ENCODE measurements at regions not wholly inside any gene's neighbourhood (a gene's known extent, or its start where the extent isn't known, plus 50 kb on each side); places are given as distances from the start of the nearest gene placed in this dataset.

DNA sequence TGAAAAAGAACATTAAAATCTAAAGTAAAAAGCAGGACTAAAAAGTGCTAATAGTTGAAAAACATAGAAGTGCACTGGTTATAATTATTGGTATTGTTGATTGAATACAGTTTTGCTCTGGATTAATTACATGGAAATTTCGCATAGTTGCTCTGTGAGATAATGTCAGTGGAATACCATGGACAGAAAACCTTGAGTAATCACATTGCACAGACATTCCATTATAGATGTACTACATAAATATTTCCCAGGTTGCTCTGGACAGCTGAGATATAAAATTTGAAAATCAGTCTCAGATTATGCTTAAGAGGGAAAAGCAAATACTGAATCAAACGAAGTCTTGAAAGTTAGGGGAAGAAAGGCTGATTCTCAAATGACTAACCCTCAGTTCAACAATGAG lies 439.3 kb upstream of the FLRT2 start:
- TF ChIP-seq EP300 (IDR thresholded peaks at IDR 0.05; ENCODE audit: low read depth) (no peak), POLR2AphosphoS5 (IDR thresholded peaks at IDR 0.05) (no peak), POLR2A (IDR thresholded peaks at IDR 0.05) (no peak), CTCF (IDR thresholded peaks at IDR 0.05) (no peak)
- no peak overlapping the region for H3K4me3 ChIP-seq
- no peaks in the 10 kb centered on the region for H3K27me3 ChIP-seq
- H3K9me3 ChIP-seq, result no peaks in the 10 kb centered on the region
- no peak for DNase-seq
- no peaks in the 10 kb centered on the region for H3K4me1 ChIP-seq
- WGBS, 2 donors (ENCODE audit: low coverage in 1 of 2), result 61 to 66% methylated on average over 2 of the region's 2 CpGs
- in situ Hi-C loops (cut with MboI; ENCODE audit: low pct_ligation_motif_present in 1 of 4, low pct_unique_long_range_greater_than_20kb in 1 of 4, low sequenced_read_pairs in 3 of 4), result no loop called here
- intact Hi-C loops (cut with DNase I; ENCODE audit: low total_unique reads), result no loop called here
- H3K36me3 ChIP-seq, result no peaks in the 10 kb centered on the region
- no peak overlapping the region for H3K27ac ChIP-seq

DNA sequence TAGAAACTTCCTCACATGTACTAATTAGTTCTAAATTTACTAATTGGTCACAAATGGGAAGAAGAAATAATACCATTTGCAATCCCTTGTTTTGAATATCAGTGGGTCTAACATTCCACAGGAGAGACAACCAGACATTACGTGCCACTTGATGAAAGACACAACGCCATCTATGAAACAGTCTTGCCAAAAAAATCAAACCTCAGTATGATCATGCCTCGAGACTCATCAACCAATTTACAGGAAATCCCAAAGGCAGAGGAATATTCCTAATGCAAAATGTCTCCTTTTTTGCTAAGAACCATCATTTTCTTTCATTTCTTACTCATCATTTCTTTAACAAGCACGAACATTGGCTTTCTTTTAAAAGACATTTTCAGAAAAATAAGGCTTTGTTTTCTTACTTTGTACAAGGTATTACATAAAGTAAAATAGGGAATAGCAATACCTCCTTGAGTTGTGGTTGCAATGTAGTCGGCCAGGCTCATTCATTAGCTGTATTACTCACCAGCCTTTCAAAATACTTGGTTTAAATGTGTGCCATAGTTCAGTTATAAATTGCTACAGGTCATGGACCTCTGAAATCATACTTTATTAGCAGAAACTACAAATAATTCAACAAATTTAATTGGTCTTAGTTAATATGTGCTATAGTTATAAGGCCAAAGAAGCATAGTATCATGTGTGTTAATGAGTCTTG lies 436.2 kb upstream of the FLRT2 start:
- WGBS, 2 donors (ENCODE audit: low coverage in 1 of 2), result 71 to 76% methylated on average over 5 of the region's 5 CpGs

DNA sequence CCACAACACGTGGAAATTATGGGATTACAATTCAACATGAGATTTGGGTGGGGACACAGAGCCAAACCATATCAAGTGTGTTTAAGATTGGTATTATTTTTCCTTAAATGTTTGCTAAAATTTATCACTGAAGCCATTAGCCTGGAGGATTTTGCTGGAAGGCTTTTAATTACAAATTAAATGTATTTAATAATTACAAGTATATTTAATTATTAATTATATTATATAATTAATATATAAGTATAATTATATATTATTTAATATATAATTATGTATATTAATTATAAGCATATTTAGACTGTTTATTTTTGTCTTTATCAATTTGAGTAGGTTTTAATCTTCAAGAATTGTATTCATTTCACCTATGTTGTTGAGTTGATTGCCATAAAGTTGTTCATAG lies 427.4 kb upstream of the FLRT2 start:
- Histone ChIP-seq H3K27ac (no peak overlapping the region), H3K4me1 (no peaks in the 10 kb centered on the region), H3K27me3 (no peaks in the 10 kb centered on the region), H3K4me3 (no peak overlapping the region), H3K9me3 (no peaks in the 10 kb centered on the region), H3K36me3 (no peaks in the 10 kb centered on the region)
- TF ChIP-seq EP300 (IDR thresholded peaks at IDR 0.05; ENCODE audit: low read depth) (no peak), POLR2A (IDR thresholded peaks at IDR 0.05) (no peak), POLR2AphosphoS5 (IDR thresholded peaks at IDR 0.05) (no peak), CTCF (IDR thresholded peaks at IDR 0.05) (no peak)
- intact Hi-C loops (cut with DNase I; ENCODE audit: low total_unique reads), result no loop called here
- 46 to 59% methylated on average over 1 of the region's 1 CpG for WGBS, 2 donors (ENCODE audit: low coverage in 1 of 2)
- no peak for DNase-seq
- in situ Hi-C loops (cut with MboI; ENCODE audit: low pct_ligation_motif_present in 1 of 4, low pct_unique_long_range_greater_than_20kb in 1 of 4, low sequenced_read_pairs in 3 of 4), result no loop called here

More for the DNA sequence above, 436.2 kb upstream of the FLRT2 start:
- Histone ChIP-seq H3K4me1 (no peaks in the 10 kb centered on the region), H3K27ac (no peak overlapping the region), H3K36me3 (no peaks in the 10 kb centered on the region), H3K9me3 (no peaks in the 10 kb centered on the region), H3K27me3 (no peaks in the 10 kb centered on the region), H3K4me3 (no peak overlapping the region)
- in situ Hi-C loops (cut with MboI; ENCODE audit: low pct_ligation_motif_present in 1 of 4, low pct_unique_long_range_greater_than_20kb in 1 of 4, low sequenced_read_pairs in 3 of 4) (no loop called here), intact Hi-C loops (cut with DNase I; ENCODE audit: low total_unique reads) (no loop called here)
- DNase-seq, result no peak
- TF ChIP-seq POLR2AphosphoS5 (IDR thresholded peaks at IDR 0.05), result no peak
- no peak for TF ChIP-seq EP300 (IDR thresholded peaks at IDR 0.05; ENCODE audit: low read depth)
- TF ChIP-seq CTCF (IDR thresholded peaks at IDR 0.05), result no peak
- TF ChIP-seq POLR2A (IDR thresholded peaks at IDR 0.05), result no peak

GRCh38 chr14:85106506-85106905 lies 423.4 kb upstream of the FLRT2 start:
- in situ Hi-C loops (cut with MboI; ENCODE audit: low pct_ligation_motif_present in 1 of 4, low pct_unique_long_range_greater_than_20kb in 1 of 4, low sequenced_read_pairs in 3 of 4), result no loop called here
- H3K9me3 ChIP-seq, result no peaks in the 10 kb centered on the region
- H3K27me3 ChIP-seq, result no peaks in the 10 kb centered on the region
- DNase-seq, result no peak
- no peaks in the 10 kb centered on the region for H3K36me3 ChIP-seq
- intact Hi-C loops (cut with DNase I; ENCODE audit: low total_unique reads), result no loop called here
- H3K4me3 ChIP-seq, result no peak overlapping the region
- WGBS, 2 donors (ENCODE audit: low coverage in 1 of 2), result 69 to 73% methylated on average over 2 of the region's 2 CpGs
- no peaks in the 10 kb centered on the region for H3K4me1 ChIP-seq
- TF ChIP-seq POLR2AphosphoS5 (IDR thresholded peaks at IDR 0.05) (no peak), EP300 (IDR thresholded peaks at IDR 0.05; ENCODE audit: low read depth) (no peak), POLR2A (IDR thresholded peaks at IDR 0.05) (no peak), CTCF (IDR thresholded peaks at IDR 0.05) (no peak)
- no peak overlapping the region for H3K27ac ChIP-seq

Measured in transverse colon (tissue), 4 donors.